Vagina (tissue), 2 donors: ENCODE measurements at regions not wholly inside any gene's neighbourhood (a gene's known extent, or its start where the extent isn't known, plus 50 kb on each side); places are given as distances from the start of the nearest gene placed in this dataset.

Experiments
- CTCF ChIP-seq, 3 experiments: fragments of 450-650 bp in 2 of 3; fragments of 200-600 bp in 1 of 3; sonication (generic) in 1 of 3; IDR thresholded peaks; one replicate each; pipeline ENCODE4 v1.5.1; 2017 to 2019; ENCODE audit warnings: antibody characterized with exemption in 3 of 3, mild to moderate bottlenecking in 2 of 3, moderate library complexity in 2 of 3
- POLR2A ChIP-seq, 2 donors: fragments of 450-650 bp; IDR thresholded peaks; one replicate each; pipeline ENCODE4 v1.6.1; 2017; ENCODE audit warnings: antibody characterized with exemption in 2 of 2, mild to moderate bottlenecking in 2 of 2, moderate library complexity in 2 of 2
- POLR2AphosphoS5 ChIP-seq, 2 donors: sonication (generic); formaldehyde crosslinking; IDR thresholded peaks; one replicate each; pipeline ENCODE4 v1.9.0; 2017; ENCODE audit warnings: antibody characterized with exemption in 2 of 2, mild to moderate bottlenecking in 2 of 2, low read depth in 1 of 2; ENCODE audit not compliant: insufficient read depth in 1 of 2

GRCh38 chr7:69232445-69233376 lies 365.6 kb upstream of the AUTS2 start:
- TF ChIP-seq CTCF (IDR thresholded peaks at IDR 0.05) (no peak), POLR2AphosphoS5 (IDR thresholded peaks at IDR 0.05; ENCODE audit: insufficient read depth in 1 of 2, low read depth in 1 of 2) (no peak), POLR2A (IDR thresholded peaks at IDR 0.05) (no peak)
